Heart left ventricle (tissue), 16 donors: ENCODE measurements at regions not wholly inside any gene's neighbourhood (a gene's known extent, or its start where the extent isn't known, plus 50 kb on each side); places are given as distances from the start of the nearest gene placed in this dataset.

ENCODE experiments used
- ATAC-seq, 4 donors: fragments of 200-7000 bp; cut with Tn5 transposase; one replicate each; pipeline ENCODE4 v1.9.1; 2020 to 2022; ENCODE audit warnings: moderate library complexity in 4 of 4, mild to moderate bottlenecking in 3 of 4, moderate number of reproducible peaks in 1 of 4
- DNase-seq, 5 donors: peaks; one replicate each; pipeline ENCODE4 v3.0.0-alpha.2; 2020
- H3K27ac ChIP-seq, 12 donors: fragments of 200-600 bp; sonication (generic) in 4 of 12; one replicate each; pipeline versions ENCODE4 v1.5.0 to v1.8.0; 2016 to 2022; ENCODE audit warnings: mild to moderate bottlenecking in 2 of 12
- H3K27me3 ChIP-seq, 9 donors: fragments of 200-600 bp; sonication (generic) in 2 of 9; one replicate each; pipeline versions ENCODE4 v1.5.1 to v1.8.0; 2016 to 2022; ENCODE audit warnings: mild to moderate bottlenecking in 3 of 9
- H3K36me3 ChIP-seq, 9 donors: fragments of 200-600 bp; sonication (generic) in 2 of 9; one replicate each; pipeline versions ENCODE4 v1.5.0 to v1.8.0; 2018 to 2022; ENCODE audit warnings: mild to moderate bottlenecking in 2 of 9
- H3K4me1 ChIP-seq, 12 donors: fragments of 200-600 bp; sonication (generic) in 4 of 12; one replicate each; pipeline versions ENCODE4 v1.5.0 to v1.8.0; 2016 to 2022; ENCODE audit warnings: mild to moderate bottlenecking in 3 of 12
- H3K4me3 ChIP-seq, 12 donors: fragments of 200-600 bp; sonication (generic) in 4 of 12; one replicate each; pipeline versions ENCODE4 v1.5.0 to v1.8.0; 2017 to 2022; ENCODE audit warnings: mild to moderate bottlenecking in 9 of 12, moderate library complexity in 4 of 12
- H3K9me3 ChIP-seq, 12 donors: fragments of 200-600 bp; sonication (generic) in 4 of 12; one replicate each; pipeline versions ENCODE4 v1.5.0 to v1.8.0; 2016 to 2022; ENCODE audit warnings: mild to moderate bottlenecking in 1 of 12
- CTCF ChIP-seq, 12 donors: fragments of 200-600 bp; sonication (generic) in 4 of 12; IDR thresholded peaks; one replicate each; pipeline versions ENCODE4 v1.5.0 to v1.8.0; 2018 to 2022; ENCODE audit warnings: antibody characterized with exemption in 12 of 12, mild to moderate bottlenecking in 5 of 12
- POLR2A ChIP-seq, 2 donors: fragments of 450-650 bp; IDR thresholded peaks; one replicate each; pipeline ENCODE4 v1.6.1; 2017; ENCODE audit warnings: antibody characterized with exemption in 2 of 2, mild to moderate bottlenecking in 2 of 2, moderate library complexity in 2 of 2
- WGBS, 4 donors: extraction: QIAGEN DNeasy Blood & Tissue Kit in 2 of 4; methylation state at CpG; one replicate each; pipeline versions ENCODE4 v1.1.5 to v1.1.7; 2013 to 2018; 5-methylcytosine and 5-hydroxymethylcytosine counted together
- intact Hi-C, 10 donors: fragments of 100-400 bp; cut with DNase I; formaldehyde crosslinking; loops; one replicate each; pipeline versions ENCODE4 v1.11.1 to v1.14.2; 2022
- donor health status: ischemic (EF 13 %, LVEDD 7.1; RV severe dilation, severe dysfunction).
- donor health status: healthy with polysubstance abuse.
- donor health status: DM: no; HTN: yes; CAD: no.
- donor health status: DM: no; HTN: no; CAD: no.
- donor health status: ischemic (EF 25% LVEDD 6.9; RV normal size, moderate dysfunction).
- donor health status: ischemic (EF 25% LVEDD 5.7; RV mildly dilated, moderate dysfunction).
- donor health status: healthy.
- donor health status: DM: yes; HTN: yes; CAD: no.
- donor health status: ischemic (EF 35%, LVEDD 5.7; RV mildly dilated, moderate dysfunction).
- donor health status: nonischemic (EF 11% LVEDD 7.7; RV severe dilation, severe dysfunction).
- donor health status: DM: yes; HTN: yes; CAD: no.
- donor health status: PGD.
- donor health status: ischemic (EF 29% LVEDD 5.4; RV normal size, mild dysfunction).
- donor health status: nonischemic (EF 23%, LVEDD 6.1; RV moderate dilation, normal function).

GRCh38 chr1:199082778-199083389 is 444.0 kb downstream of the PTPRC start:
- no peak for ATAC-seq
- TF ChIP-seq POLR2A (IDR thresholded peaks at IDR 0.05) (no peak), CTCF (IDR thresholded peaks at IDR 0.05) (no peak)
- Histone ChIP-seq H3K9me3 (no peaks in the 10 kb centered on the region), H3K4me1 (no peaks in the 10 kb centered on the region), H3K27ac (no peak overlapping the region), H3K27me3 (no peaks in the 10 kb centered on the region), H3K4me3 (no peak overlapping the region), H3K36me3 (no peaks in the 10 kb centered on the region)
- no peak for DNase-seq
- intact Hi-C loops, result no loop called here
- WGBS, 4 donors, result 88 to 94% (median 91%) methylated on average over 5 of the region's 5 CpGs

DNA sequence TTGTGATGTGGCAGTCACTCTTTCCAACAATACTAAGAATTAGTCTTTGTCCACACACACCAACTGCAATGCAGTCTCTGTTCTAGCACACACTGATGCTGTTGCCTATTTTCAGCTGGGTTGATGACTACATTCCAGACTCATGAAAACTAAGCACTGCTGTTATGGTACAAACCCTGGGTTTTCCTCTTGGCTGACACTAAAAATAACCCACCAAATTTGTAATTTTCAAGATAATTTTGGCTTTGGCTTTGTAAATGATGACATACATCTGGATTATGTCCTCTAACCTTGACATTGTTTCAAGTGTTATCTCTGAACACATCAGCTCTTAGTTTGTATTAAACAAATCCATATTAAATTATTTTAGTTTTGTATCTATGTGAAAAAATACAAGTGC is 444.8 kb downstream of the PTPRC start:
- no peak for ATAC-seq
- TF ChIP-seq POLR2A (IDR thresholded peaks at IDR 0.05) (no peak), CTCF (IDR thresholded peaks at IDR 0.05) (no peak)
- H3K4me3 ChIP-seq, result no peak overlapping the region
- H3K36me3 ChIP-seq, result no peaks in the 10 kb centered on the region
- no peaks in the 10 kb centered on the region for H3K27me3 ChIP-seq
- DNase-seq, result no peak
- H3K9me3 ChIP-seq, result no peaks in the 10 kb centered on the region
- intact Hi-C loops, result no loop called here
- H3K27ac ChIP-seq, result no peak overlapping the region
- no peaks in the 10 kb centered on the region for H3K4me1 ChIP-seq

- Histone ChIP-seq H3K4me3 (no peak overlapping the region), H3K36me3 (no peaks in the 10 kb centered on the region), H3K27me3 (no peaks in the 10 kb centered on the region), H3K9me3 (no peaks in the 10 kb centered on the region), H3K4me1 (peaks cover 0 to 2% (median 0%) of the 10 kb centered on the region in 12 donors), H3K27ac (no peak overlapping the region)
- no peak for ATAC-seq
- intact Hi-C loops, result no loop called here
- TF ChIP-seq POLR2A (IDR thresholded peaks at IDR 0.05), result no peak
- TF ChIP-seq CTCF (IDR thresholded peaks at IDR 0.05), result no peak
- DNase-seq, result no peak
- WGBS, 4 donors, result 82 to 100% (median 89%) methylated on average over 1 of the region's 1 CpG
Measured at GRCh38 chr1:199084293-199084692, 445.5 kb downstream of the PTPRC start.

GRCh38 chr1:199085903-199086302 is 447.1 kb downstream of the PTPRC start:
- Histone ChIP-seq H3K9me3 (no peaks in the 10 kb centered on the region), H3K4me1 (peaks cover 0 to 13% (median 0%) of the 10 kb centered on the region in 12 donors), H3K27ac (no peak overlapping the region), H3K27me3 (no peaks in the 10 kb centered on the region), H3K36me3 (no peaks in the 10 kb centered on the region), H3K4me3 (no peak overlapping the region)
- intact Hi-C loops, result no loop called here
- TF ChIP-seq CTCF (IDR thresholded peaks at IDR 0.05) (no peak), POLR2A (IDR thresholded peaks at IDR 0.05) (no peak)
- WGBS, 4 donors, result 91 to 97% (median 95%) methylated on average over 4 of the region's 4 CpGs
- ATAC-seq, result no peak
- no peak for DNase-seq
